Subcutaneous abdominal adipose tissue (tissue), 5 donors: ENCODE measurements at regions not wholly inside any gene's neighbourhood (a gene's known extent, or its start where the extent isn't known, plus 50 kb on each side); places are given as distances from the start of the nearest gene placed in this dataset.

Experiments used
- H3K27ac ChIP-seq: one replicate; pipeline ENCODE4 v1.7.0; 2013; ENCODE audit warnings: low read depth, mild to moderate bottlenecking, inconsistent platforms, low read length, moderate library complexity
- H3K27me3 ChIP-seq, 5 donors: one replicate each; pipeline ENCODE4 v1.7.0; 2013; ENCODE audit warnings: low read length in 5 of 5, inconsistent platforms in 1 of 5; ENCODE audit not compliant: control insufficient read depth in 5 of 5, insufficient read depth in 4 of 5
- H3K36me3 ChIP-seq, 5 donors: one replicate each; pipeline ENCODE4 v1.7.0; 2013; ENCODE audit warnings: low read length in 5 of 5; ENCODE audit not compliant: control insufficient read depth in 5 of 5, insufficient read depth in 5 of 5
- H3K4me1 ChIP-seq, 5 donors: one replicate each; pipeline ENCODE4 v1.7.0; 2013; ENCODE audit warnings: low read length in 5 of 5, mild to moderate bottlenecking in 3 of 5, moderate library complexity in 1 of 5; ENCODE audit not compliant: control insufficient read depth in 5 of 5, insufficient read depth in 5 of 5
- H3K4me3 ChIP-seq, 5 donors: one replicate each; pipeline ENCODE4 v1.7.0; 2013; ENCODE audit warnings: low read length in 5 of 5, low read depth in 1 of 5
- H3K9ac ChIP-seq, 5 donors: one replicate each; pipeline ENCODE4 v1.7.0; 2013; ENCODE audit warnings: low read length in 5 of 5, mild to moderate bottlenecking in 4 of 5, moderate library complexity in 3 of 5
- H3K9me3 ChIP-seq, 5 donors: one replicate each; pipeline ENCODE4 v1.7.0; 2013; ENCODE audit warnings: low read length in 5 of 5; ENCODE audit not compliant: control insufficient read depth in 5 of 5
- donor health status: healthy.
- donor health status: healthy.
- donor health status: healthy.
- donor health status: healthy.
- donor health status: healthy.

DNA sequence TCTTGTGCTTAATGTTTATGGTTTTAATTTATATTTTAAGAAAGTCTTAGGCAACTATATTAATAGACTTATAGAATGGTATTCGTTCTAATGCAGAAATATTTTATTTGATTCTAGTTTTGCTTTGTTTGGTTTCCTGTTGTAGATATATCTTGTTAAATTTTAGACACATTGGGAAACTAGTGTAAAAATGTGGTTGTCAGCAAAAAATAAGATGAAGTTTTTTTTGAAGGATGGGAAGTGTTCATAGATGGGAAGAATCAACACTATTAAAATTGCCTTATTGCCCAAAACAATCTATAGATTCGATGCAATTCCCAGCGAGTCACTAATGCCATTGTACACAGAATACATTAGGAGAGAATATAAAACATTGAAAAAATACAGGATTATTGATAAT lies 278.9 kb downstream of the ZWINT start:
- H3K36me3 ChIP-seq: no peaks in the 10 kb centered on the region
- H3K4me3 ChIP-seq: no peak overlapping the region
- H3K27me3 ChIP-seq: no peaks in the 10 kb centered on the region
- H3K9ac ChIP-seq: no peak overlapping the region
- H3K27ac ChIP-seq: no peak overlapping the region
- peaks cover 0 to 2% (median 0%) of the 10 kb centered on the region in 5 donors for H3K9me3 ChIP-seq
- H3K4me1 ChIP-seq: no peaks in the 10 kb centered on the region

DNA sequence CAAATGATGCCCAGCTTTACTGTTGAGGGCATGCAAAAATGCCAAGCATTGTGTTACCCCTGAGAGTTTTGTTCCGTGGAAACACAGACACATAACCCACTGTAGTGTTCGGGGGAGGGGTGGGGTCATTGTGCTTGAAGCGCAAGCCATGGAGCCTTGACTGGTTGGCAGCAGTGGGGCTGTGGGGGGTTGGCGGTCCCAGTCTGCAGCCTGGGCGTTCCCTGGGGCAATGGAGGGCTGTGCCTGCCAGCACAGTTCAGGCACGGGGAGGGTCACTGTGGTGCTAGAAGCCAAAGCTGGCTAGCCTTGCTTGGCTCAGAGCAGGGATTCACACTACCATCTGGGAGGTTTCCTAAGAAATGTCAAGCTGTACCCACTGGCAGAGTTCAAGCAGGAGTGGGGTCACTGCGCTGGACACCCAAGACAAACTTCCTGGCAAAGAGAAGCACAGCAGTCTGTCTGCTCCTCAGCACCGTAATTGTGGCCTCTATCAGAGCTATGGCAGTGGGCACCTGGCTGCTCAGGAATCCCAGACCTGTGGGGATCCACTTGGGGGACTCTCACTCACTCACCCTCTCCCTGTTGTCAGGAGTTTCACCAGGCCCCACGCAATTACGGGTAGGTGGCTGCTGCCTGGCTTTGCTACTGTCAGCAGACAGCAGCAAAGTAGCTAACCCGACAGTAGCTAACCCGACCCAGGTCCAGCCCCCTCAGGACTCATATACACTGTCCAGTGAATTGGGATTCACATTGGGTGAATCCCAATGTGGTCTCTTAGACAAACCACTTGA lies 292.4 kb downstream of the ZWINT start:
- H3K27ac ChIP-seq: no peak overlapping the region
- H3K4me3 ChIP-seq: no peak overlapping the region
- H3K4me1 ChIP-seq: no peaks in the 10 kb centered on the region
- H3K9me3 ChIP-seq: peaks cover 0 to 19% (median 3%) of the 10 kb centered on the region in 5 donors
- no peaks in the 10 kb centered on the region for H3K36me3 ChIP-seq
- no peaks in the 10 kb centered on the region for H3K27me3 ChIP-seq
- no peak overlapping the region for H3K9ac ChIP-seq

DNA sequence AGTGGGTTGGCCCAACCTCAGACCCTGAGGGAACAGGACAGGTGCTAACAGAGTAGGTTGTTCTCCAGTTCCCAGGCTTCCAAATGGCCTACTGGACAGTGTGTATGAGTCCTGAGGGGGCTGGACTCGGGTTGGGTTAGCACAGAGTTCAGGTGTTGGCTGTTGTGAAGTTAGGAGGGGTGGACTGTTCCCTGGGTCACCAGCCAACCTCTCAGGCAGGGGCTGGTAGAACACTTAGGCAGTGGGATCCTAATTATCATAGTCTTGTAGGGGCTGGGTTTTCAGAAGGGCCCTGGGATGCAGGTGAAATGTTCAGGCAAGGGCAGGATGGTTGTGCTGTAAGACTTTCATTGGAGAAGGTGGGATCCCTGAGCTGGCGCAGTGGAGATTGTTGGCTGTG lies 293.0 kb downstream of the ZWINT start:
- H3K9ac ChIP-seq: no peak overlapping the region
- no peaks in the 10 kb centered on the region for H3K27me3 ChIP-seq
- H3K27ac ChIP-seq: no peak overlapping the region
- H3K4me1 ChIP-seq: no peaks in the 10 kb centered on the region
- H3K36me3 ChIP-seq: no peaks in the 10 kb centered on the region
- no peak overlapping the region for H3K4me3 ChIP-seq
- peaks cover 0 to 19% (median 3%) of the 10 kb centered on the region in 5 donors for H3K9me3 ChIP-seq

DNA sequence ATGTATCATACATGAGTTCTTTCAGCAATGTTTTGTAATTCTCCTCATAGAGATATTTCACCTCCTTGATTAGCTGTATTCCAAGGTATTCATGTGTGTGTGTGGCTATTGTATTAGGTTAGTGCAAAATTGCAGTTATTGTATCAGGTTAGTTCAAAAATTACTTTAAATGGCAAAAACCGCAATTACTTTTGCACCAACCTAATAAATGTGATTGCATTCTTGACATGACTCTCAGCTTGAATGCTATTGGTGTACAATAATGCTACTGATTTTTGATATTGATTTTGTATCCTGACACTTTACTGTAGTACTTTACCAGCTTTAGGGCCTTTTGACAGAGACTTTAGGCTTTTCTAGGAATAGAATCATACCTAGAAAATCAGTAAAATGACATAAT lies 297.4 kb downstream of the ZWINT start:
- Histone ChIP-seq H3K4me1 (no peaks in the 10 kb centered on the region), H3K27me3 (no peaks in the 10 kb centered on the region), H3K9me3 (peaks cover 0 to 18% (median 2%) of the 10 kb centered on the region in 5 donors), H3K9ac (no peak overlapping the region), H3K27ac (no peak overlapping the region), H3K4me3 (no peak overlapping the region), H3K36me3 (no peaks in the 10 kb centered on the region)

DNA sequence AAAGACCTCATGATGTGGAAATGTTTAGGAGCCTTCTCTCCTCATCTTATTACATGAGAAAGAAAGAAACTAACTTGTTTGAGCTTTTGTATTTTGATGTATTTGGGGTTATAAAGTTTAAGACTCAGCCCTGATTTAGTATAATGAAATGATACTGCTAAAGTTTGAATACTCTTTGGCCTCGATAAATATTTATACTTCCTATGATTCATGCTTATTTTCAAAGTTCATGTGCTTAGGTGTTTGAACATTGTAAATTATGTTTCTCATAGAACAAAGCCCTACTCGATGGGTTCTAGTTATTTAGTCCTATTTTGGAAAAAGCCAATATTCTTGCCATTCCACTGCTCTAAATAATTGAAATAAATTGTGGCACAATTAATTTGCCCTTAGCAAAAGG lies 303.2 kb downstream of the ZWINT start:
- Histone ChIP-seq H3K27me3 (no peaks in the 10 kb centered on the region), H3K36me3 (no peaks in the 10 kb centered on the region), H3K4me1 (no peaks in the 10 kb centered on the region), H3K27ac (no peak overlapping the region), H3K4me3 (no peak overlapping the region), H3K9me3 (peaks cover 0 to 4% (median 0%) of the 10 kb centered on the region in 5 donors), H3K9ac (no peak overlapping the region)

DNA sequence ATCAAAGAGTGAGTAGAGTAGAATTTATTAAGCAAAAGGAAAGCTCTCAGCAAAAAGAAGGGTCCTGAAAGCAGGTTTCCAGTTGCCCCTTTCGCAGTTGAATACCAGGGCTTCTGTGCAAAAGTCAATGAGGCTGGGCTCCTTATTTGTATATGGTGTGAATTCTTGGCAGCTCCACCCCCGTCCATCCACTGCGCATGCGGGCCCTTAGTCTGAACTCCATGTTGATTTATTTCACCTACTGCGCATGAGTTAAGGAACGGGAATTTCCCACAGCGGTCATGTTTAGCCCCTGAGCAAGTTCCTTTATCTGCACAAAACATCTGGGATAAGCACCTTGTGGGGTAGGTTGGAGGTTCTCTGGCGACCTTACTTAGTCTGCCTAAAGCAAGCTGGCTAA lies 325.6 kb downstream of the ZWINT start:
- no peaks in the 10 kb centered on the region for H3K27me3 ChIP-seq
- no peak overlapping the region for H3K4me3 ChIP-seq
- H3K9me3 ChIP-seq: no peaks in the 10 kb centered on the region
- no peaks in the 10 kb centered on the region for H3K36me3 ChIP-seq
- H3K27ac ChIP-seq: no peak overlapping the region
- no peaks in the 10 kb centered on the region for H3K4me1 ChIP-seq
- H3K9ac ChIP-seq: no peak overlapping the region

DNA sequence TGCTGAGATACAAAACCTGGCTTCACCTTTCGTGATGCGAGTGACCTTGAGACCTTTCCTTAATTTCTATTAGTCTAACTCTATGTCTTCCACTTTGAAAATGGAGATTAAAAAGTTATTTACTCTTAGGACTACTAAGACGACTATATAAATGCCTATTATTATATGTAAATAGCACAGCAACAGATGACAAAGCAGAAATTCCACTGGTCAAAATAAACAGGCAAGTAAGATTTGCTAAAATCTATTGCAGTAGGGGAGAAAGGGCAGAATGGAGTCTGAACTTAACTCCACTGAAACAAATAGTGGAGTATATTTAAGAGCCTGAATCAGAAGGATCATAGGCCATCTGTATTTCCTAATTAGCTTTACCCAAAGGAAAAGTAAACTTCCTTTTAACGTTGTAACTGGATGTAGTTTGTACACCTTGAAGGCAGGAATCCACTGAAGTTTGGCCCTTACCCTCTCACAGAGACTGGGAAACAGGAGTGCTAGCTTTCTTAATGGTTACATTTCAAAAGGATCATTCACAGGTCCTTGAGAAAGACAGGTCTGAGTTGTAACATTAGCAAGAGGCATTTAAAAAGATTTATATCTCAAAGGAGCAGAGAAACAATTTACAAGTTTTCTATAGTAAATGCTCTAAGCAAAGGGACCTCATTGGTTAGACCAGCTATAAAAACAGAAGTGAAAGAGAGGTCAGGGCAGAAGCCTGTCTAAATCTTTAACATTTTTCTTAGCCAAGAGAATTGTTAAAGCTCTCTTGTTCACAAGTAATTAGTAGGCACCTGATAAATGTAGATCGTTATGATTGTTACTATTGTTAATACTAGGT lies 332.5 kb downstream of the ZWINT start:
- Histone ChIP-seq H3K4me1 (no peaks in the 10 kb centered on the region), H3K4me3 (no peak overlapping the region), H3K36me3 (no peaks in the 10 kb centered on the region), H3K27me3 (no peaks in the 10 kb centered on the region), H3K27ac (no peak overlapping the region), H3K9ac (no peak overlapping the region), H3K9me3 (no peaks in the 10 kb centered on the region)

DNA sequence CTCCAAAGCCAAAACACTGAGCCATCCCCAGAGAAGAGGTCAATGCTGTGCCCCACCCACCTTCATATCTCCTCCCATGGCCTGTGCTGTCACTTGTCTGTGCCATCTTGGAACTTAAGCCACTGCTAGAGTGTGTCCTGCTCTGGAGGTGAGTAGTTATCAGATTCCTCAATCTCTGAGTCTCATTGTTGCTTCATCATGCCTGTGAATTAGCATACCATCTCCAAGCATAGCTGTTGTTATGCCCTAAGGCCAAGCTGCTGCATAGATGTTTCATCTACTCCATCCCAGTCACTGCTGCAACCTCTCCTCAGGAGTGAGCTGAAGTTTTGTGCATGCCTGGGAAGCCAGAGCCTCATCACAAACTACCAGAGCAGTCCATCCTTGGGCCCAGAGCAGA lies 349.0 kb downstream of the ZWINT start:
- H3K4me1 ChIP-seq: no peaks in the 10 kb centered on the region
- H3K27ac ChIP-seq: no peak overlapping the region
- H3K9me3 ChIP-seq: peaks cover 0 to 2% (median 0%) of the 10 kb centered on the region in 5 donors
- no peaks in the 10 kb centered on the region for H3K27me3 ChIP-seq
- H3K4me3 ChIP-seq: no peak overlapping the region
- no peak overlapping the region for H3K9ac ChIP-seq
- H3K36me3 ChIP-seq: no peaks in the 10 kb centered on the region

DNA sequence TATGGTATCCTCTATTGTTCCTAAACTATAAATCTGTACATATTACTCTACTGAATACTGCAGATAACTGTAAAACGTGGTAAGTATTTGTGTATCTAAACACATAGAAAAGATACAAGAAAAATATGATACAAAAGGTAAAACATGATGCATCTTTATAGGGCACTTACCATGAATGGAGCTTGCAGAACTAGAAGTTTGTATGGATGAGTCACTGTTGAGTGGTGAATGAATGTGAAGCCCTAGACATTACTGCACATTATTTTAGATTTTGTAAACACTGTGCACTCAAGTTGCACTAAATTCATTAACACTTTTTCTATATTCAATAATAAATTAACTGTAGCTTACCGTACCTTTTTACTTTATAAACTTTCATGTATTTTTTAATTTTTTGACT lies 357.5 kb downstream of the ZWINT start:
- Histone ChIP-seq H3K4me1 (no peaks in the 10 kb centered on the region), H3K4me3 (no peak overlapping the region), H3K27me3 (no peaks in the 10 kb centered on the region), H3K9ac (no peak overlapping the region), H3K36me3 (no peaks in the 10 kb centered on the region), H3K9me3 (no peaks in the 10 kb centered on the region), H3K27ac (no peak overlapping the region)

DNA sequence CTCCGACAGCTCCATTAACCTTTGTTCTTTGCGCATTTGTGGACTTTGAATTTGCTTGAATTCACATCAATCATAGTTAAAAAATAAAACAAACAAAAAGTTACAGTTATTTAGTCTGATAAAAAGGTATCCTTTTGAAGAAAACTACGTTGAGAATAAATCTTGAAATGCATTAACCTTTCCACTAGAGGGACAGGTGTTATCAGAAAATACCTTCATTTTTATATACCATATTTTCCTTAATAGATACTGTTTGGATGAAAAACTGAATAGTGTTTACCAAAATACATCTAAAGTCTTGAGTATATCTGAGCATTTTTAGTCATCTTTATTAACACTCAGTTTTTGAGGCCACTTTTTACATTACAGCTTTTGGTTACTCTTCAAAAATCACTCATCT lies 371.9 kb downstream of the ZWINT start:
- H3K9ac ChIP-seq: no peak overlapping the region
- no peaks in the 10 kb centered on the region for H3K4me1 ChIP-seq
- H3K36me3 ChIP-seq: no peaks in the 10 kb centered on the region
- no peaks in the 10 kb centered on the region for H3K9me3 ChIP-seq
- H3K4me3 ChIP-seq: no peak overlapping the region
- no peaks in the 10 kb centered on the region for H3K27me3 ChIP-seq
- no peak overlapping the region for H3K27ac ChIP-seq
